MM.1S (cell line): ENCODE measurements at regions not wholly inside any gene's neighbourhood (a gene's known extent, or its start where the extent isn't known, plus 50 kb on each side); places are given as distances from the start of the nearest gene placed in this dataset.
A peak's percentile ranks its signal among the peaks of the same experiment; 100 is the strongest.

Source experiments
- DNase-seq: peaks from one replicate; pipeline ENCODE4 v3.0.0-alpha.2; 2015
- H2AFZ ChIP-seq: fragments of 300-600 bp; sonication (generic); 2 replicates; pipeline ENCODE4 v1.6.0; 2016; ENCODE audit warnings: antibody characterized with exemption, low read length
- H3F3A ChIP-seq: fragments of 300-600 bp; sonication (generic); 2 replicates; pipeline ENCODE4 v1.6.1; 2016; ENCODE audit warnings: mild to moderate bottlenecking, antibody characterized with exemption, low read length, moderate library complexity, mixed read lengths; ENCODE audit not compliant: insufficient read depth
- H3K27ac ChIP-seq: fragments of 300-600 bp; sonication (generic); 2 replicates; pipeline ENCODE4 v1.5.1; 2016; ENCODE audit warnings: mild to moderate bottlenecking, low read length
- H3K27me3 ChIP-seq: fragments of 300-600 bp; sonication (generic); replicated peaks from 2 replicates; pipeline ENCODE4 v1.6.0; 2016; ENCODE audit warnings: low read length; ENCODE audit not compliant: insufficient read depth
- H3K36me3 ChIP-seq: fragments of 300-600 bp; sonication (generic); replicated peaks from 2 replicates; pipeline ENCODE4 v1.6.1; 2016; ENCODE audit warnings: mild to moderate bottlenecking, low read length, mixed read lengths; ENCODE audit not compliant: insufficient read depth
- H3K4me1 ChIP-seq: fragments of 300-600 bp; sonication (generic); 2 replicates; pipeline ENCODE4 v1.6.1; 2016; ENCODE audit warnings: low read length, mixed read lengths
- H3K4me2 ChIP-seq: fragments of 300-600 bp; sonication (generic); 2 replicates; pipeline ENCODE4 v1.6.0; 2016; ENCODE audit warnings: low read depth, low read length
- H3K4me3 ChIP-seq: fragments of 300-600 bp; sonication (generic); 2 replicates; pipeline ENCODE4 v1.5.1; 2016; ENCODE audit warnings: low read length, mixed read lengths
- H3K79me2 ChIP-seq: fragments of 300-600 bp; sonication (generic); 2 replicates; pipeline ENCODE4 v1.6.1; 2016; ENCODE audit warnings: mixed run types, low read length, mixed read lengths
- H3K9ac ChIP-seq: fragments of 300-600 bp; sonication (generic); 2 replicates; pipeline ENCODE4 v1.6.1; 2016; ENCODE audit warnings: low read length, mixed read lengths
- H3K9me2 ChIP-seq: fragments of 300-600 bp; sonication (generic); replicated peaks from 2 replicates; pipeline ENCODE4 v1.6.1; 2016; ENCODE audit warnings: mild to moderate bottlenecking, low read length, mixed read lengths; ENCODE audit not compliant: insufficient read depth
- H3K9me3 ChIP-seq: fragments of 300-600 bp; sonication (generic); replicated peaks from 2 replicates; pipeline ENCODE4 v1.6.1; 2016; ENCODE audit warnings: mild to moderate bottlenecking, low read length, mixed read lengths; ENCODE audit not compliant: insufficient read depth
- H4K20me1 ChIP-seq: fragments of 300-600 bp; sonication (generic); 2 replicates; pipeline ENCODE4 v1.6.1; 2016; ENCODE audit warnings: mild to moderate bottlenecking, low read length, moderate library complexity, mixed read lengths; ENCODE audit not compliant: insufficient read depth
- EZH2 ChIP-seq: fragments of 300-600 bp; sonication (generic); optimal IDR thresholded peaks from 2 replicates; pipeline ENCODE3; 2017; ENCODE audit warnings: low read depth, mild to moderate bottlenecking, antibody characterized with exemption, low read length, mixed read lengths
- EZH2phosphoT487 ChIP-seq: fragments of 300-600 bp; sonication (generic); IDR thresholded peaks from 2 replicates; pipeline ENCODE4 v1.6.1; 2018; ENCODE audit warnings: antibody characterized with exemption, low read length
- TF ChIP-seq, protein P1 (sequence below): fragments of 300-600 bp; sonication (generic); IDR thresholded peaks from 2 replicates; pipeline ENCODE4 v1.5.1; 2016; ENCODE audit warnings: antibody characterized with exemption, low read length, mixed read lengths

DNA sequence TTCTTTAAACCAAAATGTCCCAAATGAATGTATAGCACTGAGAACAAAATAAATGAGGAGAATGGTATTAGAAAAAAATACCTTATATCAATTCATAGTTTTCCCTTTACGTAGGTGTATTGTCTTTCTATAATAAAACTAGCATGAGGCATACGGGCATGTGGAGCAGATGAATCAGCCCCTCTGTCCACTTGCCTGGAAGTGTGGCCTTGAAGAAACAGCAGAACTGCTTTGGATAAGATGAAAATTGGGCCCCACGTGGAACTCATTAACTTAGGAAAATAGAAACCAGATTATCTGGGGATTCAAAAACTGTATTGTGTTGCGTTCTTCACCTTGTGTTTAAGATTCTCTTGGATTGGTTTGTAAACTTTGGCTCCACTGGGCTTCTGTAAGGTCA is 356.8 kb upstream of the B3GALT2 start:
- Histone ChIP-seq H3K4me3 (no peak overlapping the region), H3K27me3 (no peaks in the 10 kb centered on the region), H3K9me2 (no peaks in the 10 kb centered on the region), H3K9ac (no peak overlapping the region), H3K4me2 (no peak overlapping the region), H3K36me3 (no peaks in the 10 kb centered on the region), H3K27ac (no peak overlapping the region), H3K79me2 (no peaks in the 10 kb centered on the region), H3K9me3 (no peaks in the 10 kb centered on the region), H3F3A (peaks cover 31% of the 10 kb centered on the region), H2AFZ (no peak overlapping the region), H4K20me1 (no peaks in the 10 kb centered on the region), H3K4me1 (peaks cover 33% of the 10 kb centered on the region)
- no peak for DNase-seq
- TF ChIP-seq, protein P1, sequence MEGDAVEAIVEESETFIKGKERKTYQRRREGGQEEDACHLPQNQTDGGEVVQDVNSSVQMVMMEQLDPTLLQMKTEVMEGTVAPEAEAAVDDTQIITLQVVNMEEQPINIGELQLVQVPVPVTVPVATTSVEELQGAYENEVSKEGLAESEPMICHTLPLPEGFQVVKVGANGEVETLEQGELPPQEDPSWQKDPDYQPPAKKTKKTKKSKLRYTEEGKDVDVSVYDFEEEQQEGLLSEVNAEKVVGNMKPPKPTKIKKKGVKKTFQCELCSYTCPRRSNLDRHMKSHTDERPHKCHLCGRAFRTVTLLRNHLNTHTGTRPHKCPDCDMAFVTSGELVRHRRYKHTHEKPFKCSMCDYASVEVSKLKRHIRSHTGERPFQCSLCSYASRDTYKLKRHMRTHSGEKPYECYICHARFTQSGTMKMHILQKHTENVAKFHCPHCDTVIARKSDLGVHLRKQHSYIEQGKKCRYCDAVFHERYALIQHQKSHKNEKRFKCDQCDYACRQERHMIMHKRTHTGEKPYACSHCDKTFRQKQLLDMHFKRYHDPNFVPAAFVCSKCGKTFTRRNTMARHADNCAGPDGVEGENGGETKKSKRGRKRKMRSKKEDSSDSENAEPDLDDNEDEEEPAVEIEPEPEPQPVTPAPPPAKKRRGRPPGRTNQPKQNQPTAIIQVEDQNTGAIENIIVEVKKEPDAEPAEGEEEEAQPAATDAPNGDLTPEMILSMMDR, result no peak
- TF ChIP-seq EZH2phosphoT487, result no peak
- TF ChIP-seq EZH2, result no peak

DNA sequence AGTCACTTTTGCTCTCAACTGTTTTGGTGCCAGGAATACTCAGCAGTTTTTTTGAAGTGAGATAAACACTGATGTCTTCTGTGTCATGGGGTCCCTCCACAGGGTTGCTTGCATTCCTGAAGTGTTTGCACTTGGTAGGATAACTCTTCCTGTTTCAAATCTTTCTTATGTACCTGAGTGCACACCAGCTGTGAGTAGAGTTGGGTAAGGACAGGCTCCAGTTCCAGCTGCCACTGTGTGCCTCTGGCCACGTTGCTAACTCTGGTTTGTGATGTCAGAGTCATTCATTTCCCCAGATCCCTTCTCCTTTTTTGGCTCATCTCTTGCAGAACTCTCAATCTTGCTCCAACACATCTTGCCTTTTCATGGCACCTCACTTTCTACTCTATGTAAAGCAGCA is 356.3 kb upstream of the B3GALT2 start:
- no peak overlapping the region for H3K27ac ChIP-seq
- H2AFZ ChIP-seq, result no peak overlapping the region
- no peaks in the 10 kb centered on the region for H3K9me3 ChIP-seq
- H3K9me2 ChIP-seq, result no peaks in the 10 kb centered on the region
- H3K79me2 ChIP-seq, result no peaks in the 10 kb centered on the region
- H3K9ac ChIP-seq, result no peak overlapping the region
- peaks cover 38% of the 10 kb centered on the region for H3K4me1 ChIP-seq
- no peaks in the 10 kb centered on the region for H3K27me3 ChIP-seq
- no peak overlapping the region for H3K4me2 ChIP-seq
- no peaks in the 10 kb centered on the region for H3K36me3 ChIP-seq
- no peak for TF ChIP-seq EZH2phosphoT487
- TF ChIP-seq, protein P1, result no peak
- TF ChIP-seq EZH2, result no peak
- no peak overlapping the region for H3K4me3 ChIP-seq
- H3F3A ChIP-seq, result peaks cover 37% of the 10 kb centered on the region
- no peak for DNase-seq
- no peaks in the 10 kb centered on the region for H4K20me1 ChIP-seq

DNA sequence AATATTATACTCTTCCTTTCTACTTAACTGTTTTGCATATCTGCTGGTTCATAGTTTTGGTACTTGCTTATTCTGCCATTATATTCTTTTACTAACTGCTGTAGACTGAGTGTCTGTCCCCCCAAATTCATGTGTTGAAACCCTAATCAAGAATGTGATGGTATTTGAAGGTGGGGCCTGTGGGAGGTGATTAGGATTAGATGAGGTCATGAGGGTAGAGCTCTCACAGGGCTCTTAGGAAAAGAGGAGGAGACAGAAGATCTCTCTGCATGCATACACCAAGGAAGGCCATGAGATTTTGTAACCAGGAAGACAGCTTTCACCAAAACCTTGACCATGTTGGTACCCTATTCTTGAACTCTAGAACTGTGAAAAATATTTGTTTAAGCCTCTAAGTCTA is 354.1 kb upstream of the B3GALT2 start:
- Histone ChIP-seq H3K4me2 (peak overlapping the region; percentile 82), H3K4me3 (peak overlapping the region; percentile 59), H3K27me3 (no peaks in the 10 kb centered on the region), H3K4me1 (peaks cover 45% of the 10 kb centered on the region), H3K27ac (peak overlapping the region; percentile 85), H3K79me2 (no peaks in the 10 kb centered on the region), H3K9ac (peak overlapping the region; percentile 62; the same call in 1 of the 2 replicates), H3K9me3 (no peaks in the 10 kb centered on the region), H3K9me2 (no peaks in the 10 kb centered on the region), H3F3A (peaks cover 44% of the 10 kb centered on the region), H4K20me1 (no peaks in the 10 kb centered on the region), H2AFZ (peak overlapping the region; percentile 75), H3K36me3 (no peaks in the 10 kb centered on the region)
- TF ChIP-seq, protein P1, result no peak
- TF ChIP-seq EZH2phosphoT487, result no peak
- no peak for TF ChIP-seq EZH2
- peak; percentile 57 for DNase-seq
